GM21737 (cell line): ENCODE measurements at regions not wholly inside any gene's neighbourhood (a gene's known extent, or its start where the extent isn't known, plus 50 kb on each side); places are given as distances from the start of the nearest gene placed in this dataset.
A peak's percentile ranks its signal among the peaks of the same experiment; 100 is the strongest.

ENCODE experiments used
- ATAC-seq: cut with Tn5 transposase; IDR thresholded peaks from one replicate; pipeline ENCODE4 v1.9.1; 2021; ENCODE audit warnings: mild to moderate bottlenecking, moderate library complexity; ENCODE audit not compliant: unreplicated experiment

GRCh38 chr2:61722800-61723199 lies 131.1 kb downstream of the FAM161A start:
- no peak for ATAC-seq

GRCh38 chr2:61722318-61722717 lies 131.5 kb downstream of the FAM161A start:
- ATAC-seq, result no peak

DNA sequence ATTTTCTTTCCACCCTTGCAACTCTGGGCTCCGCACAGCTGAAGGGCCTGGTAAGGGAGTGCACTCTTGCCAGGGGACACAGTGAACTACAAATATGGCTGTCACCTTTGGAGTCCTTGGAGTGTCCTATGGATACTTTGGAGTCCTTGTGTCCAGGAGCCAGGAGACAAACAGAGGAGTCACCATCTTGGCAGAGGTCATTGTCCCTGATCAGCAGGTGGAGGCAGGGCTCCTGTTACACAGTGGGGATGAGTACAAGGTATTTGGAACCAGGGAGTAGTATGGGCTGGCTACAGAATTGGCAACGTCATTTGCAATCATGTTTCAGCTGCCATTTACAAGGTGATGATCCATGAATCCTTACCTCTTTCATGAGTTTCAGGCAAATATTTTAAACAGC lies 132.5 kb downstream of the FAM161A start:
- no peak for ATAC-seq

DNA sequence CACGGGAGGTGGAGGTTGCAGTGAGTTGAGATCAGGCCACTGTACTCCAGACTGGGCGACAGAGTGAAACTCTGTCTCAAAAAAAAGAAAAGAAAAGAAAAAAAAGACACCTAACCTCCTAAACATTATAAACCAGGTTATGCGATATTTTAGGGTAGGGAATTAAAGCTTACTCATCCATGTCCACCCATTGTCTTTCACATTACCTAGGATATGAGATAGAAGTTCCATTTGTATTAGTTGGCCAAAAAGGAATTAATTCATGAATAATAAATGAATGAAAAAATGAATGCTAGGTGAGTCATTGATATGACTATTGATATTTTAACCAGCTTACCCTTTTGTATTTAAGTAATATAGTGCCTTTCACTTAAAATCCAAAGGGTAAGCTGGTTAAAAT lies 132.9 kb downstream of the FAM161A start:
- ATAC-seq, result no peak

DNA sequence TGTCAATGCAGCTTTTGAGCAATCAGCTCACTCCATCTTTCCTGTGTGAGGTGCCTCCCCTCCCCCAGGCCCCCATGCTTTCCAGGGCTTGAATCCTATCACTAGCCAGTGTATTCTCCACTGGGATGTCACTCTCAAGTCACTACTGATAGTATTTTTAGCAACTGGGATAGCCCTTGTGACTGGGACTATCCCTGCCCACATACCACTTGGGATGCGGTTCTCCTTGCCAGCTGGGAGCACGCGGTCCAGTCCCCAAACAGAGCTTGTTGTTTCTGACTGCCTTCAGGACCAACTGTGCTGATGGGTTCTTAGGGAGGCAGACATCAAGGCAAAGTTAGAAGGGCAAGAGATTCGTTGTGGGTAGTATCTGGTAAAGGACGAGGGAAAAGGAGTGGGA lies 134.9 kb downstream of the FAM161A start:
- ATAC-seq, result no peak

GRCh38 chr2:61715506-61715905 lies 138.4 kb downstream of the FAM161A start:
- no peak for ATAC-seq

DNA sequence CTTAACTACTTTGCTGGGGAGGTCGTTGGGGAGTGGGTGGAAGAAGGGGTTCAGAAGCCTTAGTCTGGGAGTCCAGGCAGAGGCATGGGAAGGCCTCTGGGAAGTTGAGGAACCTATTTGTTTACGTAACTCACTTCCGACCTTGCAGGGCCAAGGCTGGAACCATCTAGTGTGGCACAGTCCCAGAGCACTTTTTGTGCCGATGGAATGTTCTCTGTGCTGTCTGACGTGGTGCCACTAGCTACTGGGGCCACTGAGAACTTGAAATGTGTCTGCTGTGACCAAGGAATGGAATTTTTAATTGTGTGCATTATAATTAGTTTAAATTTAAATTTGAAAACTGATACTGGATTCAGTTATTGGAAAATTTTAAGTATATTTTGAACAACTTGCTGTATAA lies 139.7 kb downstream of the FAM161A start:
- ATAC-seq, result no peak

DNA sequence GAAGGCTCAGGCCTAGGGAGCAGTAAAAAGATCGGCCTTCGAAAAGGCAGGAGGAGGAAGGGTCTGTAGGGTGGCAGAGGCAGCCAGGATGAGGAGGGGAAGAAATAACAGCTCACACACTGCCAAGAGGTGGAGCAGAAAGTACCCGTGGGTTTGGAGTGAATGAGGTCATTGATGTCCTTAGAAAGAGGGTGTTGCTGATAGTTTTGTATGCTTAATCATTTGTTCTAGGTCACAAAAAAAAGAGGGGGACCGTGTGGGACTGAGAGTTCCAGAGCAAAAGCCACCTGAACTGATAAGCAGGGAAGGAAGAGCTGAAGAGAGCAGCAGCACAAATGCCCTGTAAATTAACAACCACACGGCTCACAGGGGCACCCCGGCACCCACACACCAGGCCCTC lies 140.4 kb downstream of the FAM161A start:
- no peak for ATAC-seq

GRCh38 chr2:61712060-61712459 lies 141.8 kb downstream of the FAM161A start:
- no peak for ATAC-seq

- ATAC-seq, result no peak
Measured at GRCh38 chr2:61710711-61711110, 143.1 kb downstream of the FAM161A start.

DNA sequence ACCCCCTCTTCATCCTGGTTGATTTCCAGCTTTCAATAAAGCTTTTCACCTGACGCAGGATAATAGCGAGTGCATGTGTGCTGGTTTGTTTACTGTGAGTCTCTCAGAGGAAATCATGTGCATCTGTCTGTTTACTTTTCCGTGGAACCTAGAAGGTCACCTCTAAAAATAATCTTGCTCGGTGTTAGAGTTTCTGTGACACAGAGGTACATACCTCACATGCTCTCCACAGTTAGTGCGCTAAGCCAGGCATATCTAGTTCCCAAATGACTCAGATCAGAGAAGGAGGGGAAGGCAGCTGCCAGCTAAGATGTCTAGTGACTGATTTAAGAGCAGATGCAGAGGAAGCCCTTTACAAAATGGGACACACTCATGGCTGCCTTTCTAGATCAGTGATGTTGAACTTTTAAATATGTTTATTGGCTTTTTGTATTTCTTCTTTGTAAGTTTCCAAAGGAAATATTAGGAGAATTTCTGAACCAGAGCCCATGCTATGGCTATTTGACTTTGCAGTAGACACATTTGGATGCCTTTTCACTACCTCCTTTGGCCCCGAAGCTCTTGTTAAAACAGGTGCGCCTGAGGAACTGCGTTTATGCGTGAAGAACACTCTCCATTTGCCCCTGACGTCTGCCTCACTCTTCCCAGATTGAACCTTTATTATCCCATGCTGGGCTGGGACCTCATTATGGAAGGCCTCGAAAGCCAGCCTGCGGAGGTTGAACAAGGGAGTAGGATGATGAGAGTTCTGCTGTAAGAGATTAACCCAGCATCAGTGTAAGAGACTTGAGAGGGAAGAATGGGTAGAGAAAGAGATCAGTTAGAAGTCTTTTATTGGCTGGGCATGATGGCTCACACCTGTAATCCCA lies 145.6 kb downstream of the FAM161A start:
- peak; percentile 98 for ATAC-seq

- ATAC-seq, result no peak
Measured at GRCh38 chr2:61705625-61706024, 148.2 kb downstream of the FAM161A start.

GRCh38 chr2:61704364-61704763 lies 149.5 kb downstream of the FAM161A start:
- no peak for ATAC-seq

- no peak for ATAC-seq
Measured at GRCh38 chr2:61702088-61702467, 151.8 kb downstream of the FAM161A start.

- no peak for ATAC-seq
Measured at GRCh38 chr2:61700464-61700863, 153.4 kb downstream of the FAM161A start.

DNA sequence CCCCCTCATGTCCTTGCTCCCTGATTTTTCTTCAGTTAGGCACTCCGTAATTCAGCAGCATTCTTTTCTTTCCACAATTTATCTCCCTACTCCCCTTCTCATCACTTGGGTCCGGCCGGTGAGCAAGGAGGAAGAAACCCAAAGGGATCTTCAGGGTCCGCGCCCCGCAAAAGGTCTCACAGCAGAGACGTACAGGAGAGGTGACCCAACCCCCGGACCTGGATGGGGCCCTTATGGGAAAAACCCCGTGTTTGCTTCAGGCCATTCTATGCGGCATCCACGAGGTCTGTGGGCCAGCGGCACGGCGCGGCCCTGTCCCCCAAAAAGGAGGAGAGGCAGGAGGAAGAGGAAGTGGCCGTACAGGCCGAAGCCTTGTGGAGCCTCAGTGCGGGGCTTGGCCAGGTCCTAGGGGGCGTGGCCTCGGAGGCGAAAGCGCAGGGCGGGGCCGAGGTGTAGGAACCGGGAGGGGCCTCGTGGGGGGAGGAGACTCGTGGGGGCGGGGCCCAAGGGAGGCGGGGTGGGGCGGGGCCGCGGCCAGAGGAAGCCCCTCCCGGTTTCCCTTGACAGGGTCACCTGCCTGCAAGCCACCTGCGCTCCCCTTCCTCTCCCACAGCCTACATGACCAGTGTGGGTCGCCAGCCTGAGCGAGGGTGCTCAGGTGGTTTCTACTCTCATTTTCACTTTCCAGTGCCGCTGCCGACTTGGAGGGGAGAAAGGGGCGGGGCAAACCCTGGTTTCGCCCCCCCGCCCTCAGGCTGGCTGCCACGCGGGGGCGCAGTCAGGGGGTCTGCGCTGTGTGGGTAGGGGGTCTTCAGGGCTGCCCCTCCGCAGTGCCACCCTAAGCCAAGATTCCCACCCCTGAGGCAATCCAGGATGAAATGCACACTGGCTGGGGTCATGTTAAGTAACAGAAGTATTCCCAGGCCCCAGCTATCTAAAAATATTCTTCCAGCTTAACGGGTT lies 156.4 kb upstream of the XPO1 start:
- ATAC-seq, result peak; percentile 94

DNA sequence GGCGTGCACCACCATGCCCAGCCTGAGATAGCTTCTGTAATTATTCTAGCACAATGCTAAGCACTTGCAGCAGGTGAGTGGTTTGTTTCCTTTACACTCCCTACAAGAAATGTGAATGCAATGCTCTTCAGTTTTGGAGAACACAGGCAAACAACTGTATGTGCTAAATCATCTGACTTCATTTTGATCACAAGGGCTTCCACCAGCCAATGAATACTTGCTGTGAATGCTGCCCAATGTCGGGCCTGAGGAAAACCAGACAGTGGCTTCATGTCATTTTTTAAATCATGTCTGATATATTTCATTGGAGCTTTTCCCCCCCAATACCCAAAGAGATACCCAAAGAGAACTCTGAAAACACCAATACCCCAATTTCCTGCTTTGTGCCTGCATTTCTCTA lies 155.6 kb upstream of the XPO1 start:
- ATAC-seq, result no peak

DNA sequence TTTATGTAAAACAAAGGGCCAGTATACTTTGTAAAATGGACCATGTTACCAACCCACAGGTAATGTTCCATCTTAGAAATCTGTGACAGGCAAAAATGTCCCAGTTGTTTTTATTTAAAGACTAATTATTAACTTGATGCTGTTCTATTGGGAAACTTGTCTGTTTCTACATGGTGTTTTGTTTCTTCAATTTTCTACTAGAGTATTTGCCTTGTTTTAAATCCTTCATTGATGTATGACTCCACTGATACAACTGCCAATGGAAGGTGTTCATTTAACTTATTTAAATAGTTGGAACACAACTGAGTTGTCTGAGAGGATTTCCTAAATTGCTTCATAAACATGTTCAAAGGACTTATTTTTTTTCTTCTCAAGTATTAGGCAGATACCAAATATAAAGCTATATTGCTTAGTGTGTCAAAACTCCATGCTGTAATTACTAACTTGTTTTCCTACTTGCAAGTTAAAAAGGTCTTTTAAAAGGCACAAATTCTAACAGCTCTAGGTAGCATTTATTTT lies 152.0 kb upstream of the XPO1 start:
- ATAC-seq, result no peak

GRCh38 chr2:61689568-61689967 lies 151.4 kb upstream of the XPO1 start:
- no peak for ATAC-seq

DNA sequence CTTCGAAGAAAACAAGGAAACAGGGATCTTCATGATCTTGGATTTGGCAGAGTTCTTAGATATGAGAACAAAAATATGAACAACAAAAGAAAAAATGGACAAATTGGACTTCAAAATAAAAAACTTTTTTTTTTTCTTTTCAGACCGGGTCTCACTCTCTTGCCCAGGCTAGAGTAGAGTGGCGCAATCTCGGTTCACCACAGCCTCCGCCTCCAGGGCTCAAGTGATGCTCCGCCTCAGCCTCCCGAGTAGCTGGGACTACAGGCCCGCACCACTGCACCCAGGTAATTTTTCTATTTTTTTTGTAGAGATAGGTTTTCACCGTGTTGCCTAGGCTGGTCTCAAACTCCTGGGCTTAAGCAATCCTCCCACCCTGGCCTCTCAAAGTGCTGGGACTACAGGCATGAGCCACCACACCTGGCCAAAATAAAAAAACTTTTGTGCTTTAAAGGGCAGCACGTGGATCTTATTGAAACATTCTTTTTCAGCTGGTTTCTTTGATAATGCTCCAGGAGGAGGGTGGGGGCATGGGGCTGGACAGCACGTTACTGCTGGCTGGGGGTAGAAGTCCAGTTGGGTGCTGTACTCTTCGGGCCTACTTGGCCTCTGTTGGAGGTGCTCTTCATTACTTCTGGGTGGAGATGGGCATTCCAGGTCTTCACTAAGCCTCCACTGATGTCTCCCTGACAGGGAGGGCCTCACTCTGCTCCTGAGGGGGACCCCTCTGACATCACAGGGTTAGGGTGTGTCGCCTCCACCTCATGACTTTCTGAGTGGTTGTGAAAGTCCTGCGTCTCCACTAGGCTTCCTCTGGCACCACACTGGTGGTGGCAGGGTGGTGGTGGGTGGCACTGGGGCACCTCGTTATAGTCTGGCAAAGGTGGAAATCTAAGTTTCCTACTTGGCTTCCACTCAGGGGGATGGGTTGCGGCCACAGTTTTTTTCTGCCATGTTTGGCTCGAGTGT lies 150.5 kb upstream of the XPO1 start:
- ATAC-seq, result no peak
